Brain microvascular endothelial cell (primary cell): ENCODE measurements at regions not wholly inside any gene's neighbourhood (a gene's known extent, or its start where the extent isn't known, plus 50 kb on each side); places are given as distances from the start of the nearest gene placed in this dataset.
"Not testable (repeated sequence)": the region's sequence is repeated elsewhere in the genome, so short reads cannot be mapped to it uniquely, and the experiment has no call there.

Source experiments
- DNase-seq: peaks from one replicate; pipeline ENCODE4 v3.0.0-alpha.2; 2020
- H3K27ac ChIP-seq: fragments of 250-450 bp; sonication (Bioruptor Pico); 2 replicates; pipeline ENCODE4 v1.5.1; 2020; ENCODE audit warnings: mild to moderate bottlenecking, moderate library complexity
- H3K27me3 ChIP-seq: fragments of 250-450 bp; sonication (Bioruptor Pico); replicated peaks from 2 replicates; pipeline ENCODE4 v1.5.1; 2020; ENCODE audit warnings: mild to moderate bottlenecking
- H3K36me3 ChIP-seq: fragments of 250-450 bp; sonication (Bioruptor Pico); replicated peaks from 2 replicates; pipeline ENCODE4 v1.5.1; 2020; ENCODE audit warnings: mild to moderate bottlenecking
- H3K4me3 ChIP-seq: 2 replicates; pipeline ENCODE4 v1.5.1; 2011; ENCODE audit warnings: low read depth, mild to moderate bottlenecking, control low read depth, low read length, moderate library complexity
- CTCF ChIP-seq: IDR thresholded peaks from 2 replicates; pipeline ENCODE4 v1.5.1; 2011; ENCODE audit warnings: low read depth, mild to moderate bottlenecking, moderate library complexity, low read length, control low read depth, inconsistent platforms; ENCODE audit errors: missing control alignments
- in situ Hi-C: cut with HindIII; loops from 2 replicates; pipeline ENCODE4 v1.10.0; 2017; ENCODE audit warnings: low sequenced_read_pairs, low pct_ligation_motif_present

- in situ Hi-C loops, H3K36me3 ChIP-seq, H3K4me3 ChIP-seq, H3K27ac ChIP-seq, DNase-seq, H3K27me3 ChIP-seq: not testable (repeated sequence)
Observed at GRCh38 chr5:134471858-134472449, 53.5 kb upstream of the JADE2 start.

GRCh38 chr5:134468921-134469400 is 56.5 kb upstream of the JADE2 start:
- H3K27me3 ChIP-seq, result no peaks in the 10 kb centered on the region
- no peaks in the 10 kb centered on the region for H3K36me3 ChIP-seq
- TF ChIP-seq CTCF, result no peak
- in situ Hi-C loops, result no loop called here
- H3K27ac ChIP-seq, result no peak overlapping the region
- H3K4me3 ChIP-seq, result no peak overlapping the region
- no peak for DNase-seq

GRCh38 chr5:134467231-134467630 is 55.5 kb upstream of the CDKN2AIPNL start:
- Histone ChIP-seq H3K4me3 (no peak overlapping the region), H3K27ac (no peak overlapping the region), H3K27me3 (no peaks in the 10 kb centered on the region), H3K36me3 (no peaks in the 10 kb centered on the region)
- DNase-seq, result no peak
- no peak for TF ChIP-seq CTCF
- in situ Hi-C loops, result no loop called here

- Histone ChIP-seq H3K27ac (peak overlapping the region; percentile 70), H3K27me3 (no peaks in the 10 kb centered on the region), H3K36me3 (no peaks in the 10 kb centered on the region), H3K4me3 (peak overlapping the region; percentile 43)
- peak; percentile 1 for TF ChIP-seq CTCF
- in situ Hi-C loops, result no loop called here
- peak; percentile 72 for DNase-seq
Observed at GRCh38 chr5:134466241-134467069, 54.8 kb upstream of the CDKN2AIPNL start.

GRCh38 chr5:134465816-134466240 is 54.1 kb upstream of the CDKN2AIPNL start:
- Histone ChIP-seq H3K27me3 (no peaks in the 10 kb centered on the region), H3K4me3 (peak overlapping the region; percentile 43), H3K27ac (peak overlapping the region; percentile 70), H3K36me3 (no peaks in the 10 kb centered on the region)
- no peak for TF ChIP-seq CTCF
- DNase-seq, result peak; percentile 81
- in situ Hi-C loops, result no loop called here

GRCh38 chr5:134464988-134465815 is 53.5 kb upstream of the CDKN2AIPNL start:
- no peak overlapping the region for H3K4me3 ChIP-seq
- no peak for DNase-seq

More at GRCh38 chr5:134464988-134465815, 53.5 kb upstream of the CDKN2AIPNL start:
- in situ Hi-C loops, result no loop called here
- H3K27ac ChIP-seq, result no peak overlapping the region
- TF ChIP-seq CTCF, result no peak
- H3K27me3 ChIP-seq, result no peaks in the 10 kb centered on the region
- H3K36me3 ChIP-seq, result no peaks in the 10 kb centered on the region
